ENCODE measurements at regions not wholly inside any gene's neighbourhood (a gene's known extent, or its start where the extent isn't known, plus 50 kb on each side); places are given as distances from the start of the nearest gene placed in this dataset.

- Histone ChIP-seq H3K27ac (ENCODE audit: low read depth, low read length) (no peak overlapping the region), H3K36me3 (ENCODE audit: control insufficient read depth, insufficient read depth, low read length) (no peaks in the 10 kb centered on the region), H3K4me3 (ENCODE audit: low read depth, low read length) (no peak overlapping the region), H3K4me1 (ENCODE audit: control insufficient read depth, insufficient read depth, low read length) (no peaks in the 10 kb centered on the region), H3K27me3 (ENCODE audit: control insufficient read depth, insufficient read depth, low read length) (no peaks in the 10 kb centered on the region), H3K9me3 (ENCODE audit: control insufficient read depth, insufficient read depth, low read length) (no peaks in the 10 kb centered on the region)
- no peak for DNase-seq (ENCODE audit: low read depth in 4 of 6, low spot score in 6 of 6)
These were observed 607.9 kb downstream of the SLCO4C1 start for GRCh38 chr5:101688156-101688555.

DNA sequence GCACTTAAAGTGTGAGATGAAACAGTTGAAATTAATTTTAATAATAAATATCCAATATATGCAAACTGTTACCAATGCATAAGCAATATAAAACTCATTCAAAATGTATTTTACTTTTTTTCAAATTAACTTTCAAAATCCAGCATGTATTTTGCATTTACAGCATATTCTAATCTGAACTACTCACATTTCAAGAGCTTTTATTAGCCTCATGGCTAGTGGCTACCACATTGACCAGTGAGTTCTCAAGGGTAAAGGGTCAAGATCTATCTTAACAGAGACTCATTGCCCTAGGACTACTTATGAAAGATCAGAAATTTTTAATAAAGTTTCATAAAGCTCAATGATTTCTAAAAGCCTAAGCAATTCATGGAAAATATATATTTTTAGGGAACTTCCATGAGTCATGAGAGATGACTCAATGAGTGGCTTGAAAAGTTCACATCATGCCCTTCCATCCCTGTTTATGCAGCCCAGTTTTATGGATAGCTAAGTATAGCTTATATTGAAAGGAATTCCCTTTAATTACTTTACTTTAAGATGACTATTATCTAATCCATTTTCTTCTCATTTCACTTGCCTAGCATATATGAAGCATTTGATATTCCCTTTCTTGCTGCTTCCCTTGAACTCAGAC, 608.6 kb downstream of the SLCO4C1 start:
- Histone ChIP-seq H3K27me3 (ENCODE audit: control insufficient read depth, insufficient read depth, low read length) (no peaks in the 10 kb centered on the region), H3K4me3 (ENCODE audit: low read depth, low read length) (no peak overlapping the region)

GRCh38 chr5:101686536-101687157, 609.4 kb downstream of the SLCO4C1 start:
- no CpG with 5 or more reads among the region's 3 CpGs for WGBS (ENCODE audit: insufficient coverage)
- Histone ChIP-seq H3K27ac (ENCODE audit: low read depth, low read length) (no peak overlapping the region), H3K36me3 (ENCODE audit: control insufficient read depth, insufficient read depth, low read length) (no peaks in the 10 kb centered on the region), H3K4me1 (ENCODE audit: control insufficient read depth, insufficient read depth, low read length) (no peaks in the 10 kb centered on the region), H3K9me3 (ENCODE audit: control insufficient read depth, insufficient read depth, low read length) (no peaks in the 10 kb centered on the region), H3K4me3 (ENCODE audit: low read depth, low read length) (no peak overlapping the region), H3K27me3 (ENCODE audit: control insufficient read depth, insufficient read depth, low read length) (no peaks in the 10 kb centered on the region)
- DNase-seq (ENCODE audit: low read depth in 4 of 6, low spot score in 6 of 6), result peak in 1 of 6 donors; percentile 39

More for the DNA sequence above, 608.6 kb downstream of the SLCO4C1 start:
- Histone ChIP-seq H3K4me1 (ENCODE audit: control insufficient read depth, insufficient read depth, low read length) (no peaks in the 10 kb centered on the region), H3K36me3 (ENCODE audit: control insufficient read depth, insufficient read depth, low read length) (no peaks in the 10 kb centered on the region), H3K27ac (ENCODE audit: low read depth, low read length) (no peak overlapping the region), H3K9me3 (ENCODE audit: control insufficient read depth, insufficient read depth, low read length) (no peaks in the 10 kb centered on the region)
- DNase-seq (ENCODE audit: low read depth in 4 of 6, low spot score in 6 of 6), result no peak

- Histone ChIP-seq H3K27me3 (ENCODE audit: control insufficient read depth, insufficient read depth, low read length) (no peaks in the 10 kb centered on the region), H3K36me3 (ENCODE audit: control insufficient read depth, insufficient read depth, low read length) (no peaks in the 10 kb centered on the region), H3K9me3 (ENCODE audit: control insufficient read depth, insufficient read depth, low read length) (no peaks in the 10 kb centered on the region), H3K4me3 (ENCODE audit: low read depth, low read length) (no peak overlapping the region), H3K27ac (ENCODE audit: low read depth, low read length) (no peak overlapping the region), H3K4me1 (ENCODE audit: control insufficient read depth, insufficient read depth, low read length) (no peaks in the 10 kb centered on the region)
- 100% methylated on average over 1 of the region's 2 CpGs for WGBS (ENCODE audit: insufficient coverage)
- DNase-seq (ENCODE audit: low read depth in 4 of 6, low spot score in 6 of 6), result no peak
These were observed 616.3 kb downstream of the SLCO4C1 start for GRCh38 chr5:101679816-101680215.

DNA sequence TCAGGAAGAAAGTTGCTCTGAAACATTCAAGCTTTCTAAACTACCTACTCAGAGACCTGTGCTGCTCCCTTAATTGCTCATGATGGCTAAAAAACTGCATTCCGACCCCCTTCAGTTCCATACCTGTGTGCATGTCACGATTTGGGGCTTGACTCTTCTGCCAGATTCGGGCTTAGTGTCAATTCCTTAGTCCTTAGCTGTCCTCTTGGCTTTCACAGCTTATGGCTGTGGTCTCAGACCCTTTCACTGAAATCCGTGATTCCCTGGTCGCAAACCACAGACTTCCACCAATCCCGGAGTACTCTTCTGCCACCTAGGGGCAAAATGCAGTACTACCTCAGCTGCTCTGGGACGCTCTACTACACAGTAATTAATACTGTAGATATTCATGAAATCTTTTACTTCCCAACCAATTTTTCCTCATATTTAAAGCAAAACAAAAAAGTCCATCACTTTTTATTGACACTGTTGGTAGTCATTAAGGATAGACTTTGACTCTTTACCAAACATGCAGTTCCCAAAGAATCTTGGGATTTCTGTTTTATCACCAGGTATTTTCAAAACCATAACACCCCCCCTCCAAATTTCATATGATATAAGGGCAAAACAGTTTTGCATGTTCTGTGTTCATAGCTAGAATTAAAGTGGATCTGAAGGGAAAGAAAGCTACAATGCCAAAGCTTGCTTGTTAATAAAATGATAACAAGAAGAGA, 617.4 kb downstream of the SLCO4C1 start:
- Histone ChIP-seq H3K9me3 (ENCODE audit: control insufficient read depth, insufficient read depth, low read length) (no peaks in the 10 kb centered on the region), H3K27ac (ENCODE audit: low read depth, low read length) (no peak overlapping the region), H3K27me3 (ENCODE audit: control insufficient read depth, insufficient read depth, low read length) (no peaks in the 10 kb centered on the region), H3K4me3 (ENCODE audit: low read depth, low read length) (no peak overlapping the region), H3K4me1 (ENCODE audit: control insufficient read depth, insufficient read depth, low read length) (no peaks in the 10 kb centered on the region), H3K36me3 (ENCODE audit: control insufficient read depth, insufficient read depth, low read length) (no peaks in the 10 kb centered on the region)
- WGBS (ENCODE audit: insufficient coverage), result 21% methylated on average over 4 of the region's 7 CpGs
- DNase-seq (ENCODE audit: low read depth in 4 of 6, low spot score in 6 of 6), result peak in 5 of 6 donors; percentile 7 to 78 (median 12)

DNA sequence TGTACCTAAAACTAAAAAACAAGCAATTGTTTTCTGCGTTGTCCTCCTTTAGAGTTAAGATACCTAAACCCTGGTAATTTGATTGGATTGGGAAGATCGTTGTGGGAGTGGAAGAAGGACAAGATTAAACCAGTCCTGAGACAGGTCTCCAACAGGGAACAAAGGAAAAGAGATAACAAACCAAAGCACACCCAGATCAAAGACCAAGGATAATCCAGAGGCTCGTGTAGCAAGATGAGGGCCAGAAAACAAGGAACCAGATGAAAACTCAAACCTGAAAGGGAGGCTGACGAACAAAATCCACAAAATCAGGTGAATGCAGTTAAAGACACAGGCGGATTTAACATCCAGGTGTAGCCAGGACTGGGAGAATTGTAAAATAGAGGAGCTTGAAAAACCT, 618.1 kb downstream of the SLCO4C1 start:
- Histone ChIP-seq H3K36me3 (ENCODE audit: control insufficient read depth, insufficient read depth, low read length) (no peaks in the 10 kb centered on the region), H3K4me3 (ENCODE audit: low read depth, low read length) (no peak overlapping the region), H3K9me3 (ENCODE audit: control insufficient read depth, insufficient read depth, low read length) (no peaks in the 10 kb centered on the region), H3K27ac (ENCODE audit: low read depth, low read length) (no peak overlapping the region), H3K27me3 (ENCODE audit: control insufficient read depth, insufficient read depth, low read length) (no peaks in the 10 kb centered on the region), H3K4me1 (ENCODE audit: control insufficient read depth, insufficient read depth, low read length) (no peaks in the 10 kb centered on the region)
- no peak for DNase-seq (ENCODE audit: low read depth in 4 of 6, low spot score in 6 of 6)
- WGBS (ENCODE audit: insufficient coverage), result 100% methylated on average over 2 of the region's 5 CpGs

GRCh38 chr5:101676646-101677045, 619.4 kb downstream of the SLCO4C1 start:
- H3K4me3 ChIP-seq (ENCODE audit: low read depth, low read length), result no peak overlapping the region
- no peaks in the 10 kb centered on the region for H3K4me1 ChIP-seq (ENCODE audit: control insufficient read depth, insufficient read depth, low read length)
- H3K27me3 ChIP-seq (ENCODE audit: control insufficient read depth, insufficient read depth, low read length), result no peaks in the 10 kb centered on the region
- DNase-seq (ENCODE audit: low read depth in 4 of 6, low spot score in 6 of 6), result no peak
- no CpG with 5 or more reads among the region's 2 CpGs for WGBS (ENCODE audit: insufficient coverage)
- H3K9me3 ChIP-seq (ENCODE audit: control insufficient read depth, insufficient read depth, low read length), result no peaks in the 10 kb centered on the region
- H3K27ac ChIP-seq (ENCODE audit: low read depth, low read length), result no peak overlapping the region
- no peaks in the 10 kb centered on the region for H3K36me3 ChIP-seq (ENCODE audit: control insufficient read depth, insufficient read depth, low read length)

DNA sequence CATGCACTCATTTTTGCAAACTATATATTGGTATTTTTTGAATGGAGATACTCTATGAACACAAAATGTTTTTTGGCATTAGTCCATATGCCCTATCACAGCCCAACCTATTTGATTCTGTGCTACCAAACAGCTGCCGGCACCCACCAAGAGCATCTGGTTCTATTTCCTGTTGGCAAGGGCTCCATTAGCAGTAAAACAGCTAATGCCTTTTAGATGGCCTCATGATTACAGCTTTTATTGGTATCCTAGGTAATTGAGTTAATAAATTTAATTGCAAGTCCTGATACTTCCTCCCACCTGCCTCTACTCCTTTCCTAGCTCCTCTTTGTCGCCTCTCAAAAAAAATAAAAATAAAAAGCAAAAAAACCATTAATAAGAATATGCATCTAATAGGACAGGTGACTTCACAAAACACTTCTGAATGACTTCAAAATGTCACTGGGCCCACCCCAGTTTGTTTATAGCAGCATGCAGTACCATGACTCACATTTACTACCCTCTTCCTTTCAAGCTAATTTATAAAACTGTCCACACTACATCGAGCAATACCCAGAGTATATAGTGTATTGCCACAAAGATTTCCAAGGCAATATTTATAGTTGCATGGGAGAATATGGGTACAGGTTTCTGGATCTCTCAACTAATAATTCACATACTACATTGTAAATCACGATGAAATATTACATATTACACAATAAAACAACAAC, 620.4 kb downstream of the SLCO4C1 start:
- peak in 1 of 6 donors; percentile 84 for DNase-seq (ENCODE audit: low read depth in 4 of 6, low spot score in 6 of 6)
- Histone ChIP-seq H3K36me3 (ENCODE audit: control insufficient read depth, insufficient read depth, low read length) (no peaks in the 10 kb centered on the region), H3K9me3 (ENCODE audit: control insufficient read depth, insufficient read depth, low read length) (no peaks in the 10 kb centered on the region), H3K4me3 (ENCODE audit: low read depth, low read length) (no peak overlapping the region), H3K4me1 (ENCODE audit: control insufficient read depth, insufficient read depth, low read length) (no peaks in the 10 kb centered on the region), H3K27me3 (ENCODE audit: control insufficient read depth, insufficient read depth, low read length) (no peaks in the 10 kb centered on the region), H3K27ac (ENCODE audit: low read depth, low read length) (no peak overlapping the region)
- no CpG with 5 or more reads among the region's 4 CpGs for WGBS (ENCODE audit: insufficient coverage)

DNA sequence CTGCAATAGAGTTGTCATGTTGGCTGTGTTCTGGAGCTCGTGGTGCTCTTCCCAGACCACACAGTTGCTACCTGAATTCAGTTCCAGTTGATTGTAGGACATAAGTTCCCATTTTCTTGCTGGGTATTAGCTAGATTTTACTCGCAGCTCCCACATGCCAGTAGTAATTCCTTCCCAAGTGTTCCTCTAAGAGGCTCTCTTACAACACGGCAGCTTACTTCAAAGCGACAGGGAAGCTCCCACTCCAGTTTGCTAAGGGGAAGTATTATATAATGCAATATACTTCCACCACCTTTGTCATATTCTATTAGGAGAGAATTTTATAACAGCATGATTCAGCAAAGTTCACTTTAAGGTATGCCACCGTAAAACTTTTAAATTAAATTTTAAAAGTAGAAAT, 623.0 kb downstream of the SLCO4C1 start:
- Histone ChIP-seq H3K4me3 (ENCODE audit: low read depth, low read length) (no peak overlapping the region), H3K27me3 (ENCODE audit: control insufficient read depth, insufficient read depth, low read length) (no peaks in the 10 kb centered on the region), H3K9me3 (ENCODE audit: control insufficient read depth, insufficient read depth, low read length) (no peaks in the 10 kb centered on the region), H3K4me1 (ENCODE audit: control insufficient read depth, insufficient read depth, low read length) (no peaks in the 10 kb centered on the region), H3K27ac (ENCODE audit: low read depth, low read length) (no peak overlapping the region), H3K36me3 (ENCODE audit: control insufficient read depth, insufficient read depth, low read length) (no peaks in the 10 kb centered on the region)
- 67% methylated on average over 1 of the region's 5 CpGs for WGBS (ENCODE audit: insufficient coverage)
- DNase-seq (ENCODE audit: low read depth in 4 of 6, low spot score in 6 of 6), result no peak
